ENCODE measurements at regions not wholly inside any gene's neighbourhood (a gene's known extent, or its start where the extent isn't known, plus 50 kb on each side); places are given as distances from the start of the nearest gene placed in this dataset.

- no peak for TF ChIP-seq EP300 (IDR thresholded peaks at IDR 0.05)
- no peak for TF ChIP-seq CTCF (IDR thresholded peaks at IDR 0.05)
- TF ChIP-seq POLR2AphosphoS5 (IDR thresholded peaks at IDR 0.05): no peak
Measured at GRCh38 chr19:30231408-30232318, 140.5 kb upstream of the ZNF536 start.
